ENCODE measurements at regions not wholly inside any gene's neighbourhood (a gene's known extent, or its start where the extent isn't known, plus 50 kb on each side); places are given as distances from the start of the nearest gene placed in this dataset.

DNA sequence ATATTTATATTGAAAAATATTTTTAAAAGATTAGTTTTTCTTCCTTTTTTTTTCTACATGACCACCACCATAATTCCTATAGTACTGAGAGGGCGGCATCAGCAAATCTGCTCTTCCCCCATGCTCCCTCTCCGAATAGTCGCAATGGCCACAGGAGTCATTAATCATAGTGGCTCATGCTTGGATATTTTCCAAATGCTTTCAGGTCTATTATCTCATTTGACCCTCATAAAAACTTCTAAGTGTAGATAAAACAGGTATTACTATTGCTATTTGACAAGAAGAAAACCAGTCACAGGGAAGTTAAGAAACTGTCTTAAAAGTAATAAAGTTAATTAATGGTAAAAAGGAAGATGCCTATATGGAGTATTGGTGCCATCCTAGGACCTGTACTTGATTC is 440.7 kb downstream of the CMPK2 start:
- no peak for DNase-seq (ENCODE audit: extremely low spot score, unreplicated experiment)
- no peak for TF ChIP-seq CTCF (conservative IDR thresholded peaks at IDR 0.05)
- Mint-ChIP-seq H3K4me3 (no peak overlapping the region), H3K27ac (no peak overlapping the region), H3K27me3 (no peaks in the 10 kb centered on the region), H3K36me3 (no peaks in the 10 kb centered on the region), H3K4me1 (ENCODE audit: unreplicated experiment) (peaks cover 22% of the 10 kb centered on the region), H3K9me3 (peaks cover 7% of the 10 kb centered on the region)

DNA sequence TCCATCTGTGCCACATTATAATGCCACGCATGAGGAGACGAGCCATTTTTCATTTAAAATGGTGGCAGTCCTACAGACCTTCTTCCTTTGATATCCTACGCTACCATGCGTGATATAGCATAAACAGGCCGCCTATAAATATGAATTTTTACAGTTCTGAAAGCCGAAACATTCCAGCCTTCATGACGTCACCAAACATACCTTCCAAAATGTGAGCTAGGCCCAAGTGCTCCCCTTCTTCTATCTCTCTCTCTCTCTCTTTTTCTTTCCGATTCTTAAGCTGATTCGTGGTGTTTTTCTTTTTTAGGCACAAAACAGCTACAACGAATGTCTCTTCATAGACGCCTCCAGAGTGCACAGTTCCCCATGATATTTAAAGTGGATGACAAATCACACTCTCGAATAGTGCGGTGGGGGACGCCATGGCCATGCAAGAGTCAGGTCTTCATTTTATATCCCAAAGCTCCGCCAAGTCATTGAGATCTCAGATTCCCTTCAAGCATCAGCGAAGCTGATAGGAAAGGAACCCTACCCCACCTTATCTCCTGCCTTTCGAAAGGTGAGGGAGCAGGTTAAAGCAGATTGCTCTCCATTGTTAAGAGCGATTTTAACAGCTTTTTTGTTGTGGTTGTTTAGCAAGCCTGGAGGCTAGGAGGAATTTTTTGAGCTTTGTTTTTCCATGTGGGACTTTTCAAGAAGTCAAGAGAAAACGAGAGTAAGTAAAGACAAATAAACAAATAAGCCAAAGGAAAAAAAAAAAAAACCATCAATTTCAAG is 436.3 kb downstream of the CMPK2 start:
- Mint-ChIP-seq H3K27ac (no peak overlapping the region), H3K9me3 (peaks cover 7% of the 10 kb centered on the region), H3K27me3 (no peaks in the 10 kb centered on the region), H3K36me3 (no peaks in the 10 kb centered on the region), H3K4me3 (no peak overlapping the region), H3K4me1 (ENCODE audit: unreplicated experiment) (peaks cover 3% of the 10 kb centered on the region)
- DNase-seq (ENCODE audit: extremely low spot score, unreplicated experiment) = no peak
- TF ChIP-seq CTCF (conservative IDR thresholded peaks at IDR 0.05) = no peak

GRCh38 chr2:6434438-6434837 is 431.3 kb downstream of the CMPK2 start:
- no peak for TF ChIP-seq CTCF (conservative IDR thresholded peaks at IDR 0.05)
- H3K9me3 Mint-ChIP-seq = no peaks in the 10 kb centered on the region
- H3K27ac Mint-ChIP-seq = no peak overlapping the region
- no peaks in the 10 kb centered on the region for H3K4me1 Mint-ChIP-seq (ENCODE audit: unreplicated experiment)
- DNase-seq (ENCODE audit: extremely low spot score, unreplicated experiment) = no peak
- H3K27me3 Mint-ChIP-seq = no peaks in the 10 kb centered on the region
- H3K4me3 Mint-ChIP-seq = no peak overlapping the region
- H3K36me3 Mint-ChIP-seq = no peaks in the 10 kb centered on the region

- no peaks in the 10 kb centered on the region for H3K9me3 Mint-ChIP-seq
- H3K27me3 Mint-ChIP-seq = no peaks in the 10 kb centered on the region
- DNase-seq (ENCODE audit: extremely low spot score, unreplicated experiment) = no peak
- H3K27ac Mint-ChIP-seq = no peak overlapping the region
- H3K4me1 Mint-ChIP-seq (ENCODE audit: unreplicated experiment) = peaks cover 15% of the 10 kb centered on the region
- H3K4me3 Mint-ChIP-seq = no peak overlapping the region
- no peaks in the 10 kb centered on the region for H3K36me3 Mint-ChIP-seq
- TF ChIP-seq CTCF (conservative IDR thresholded peaks at IDR 0.05) = no peak
Measured at GRCh38 chr2:6441800-6442199, 423.9 kb downstream of the CMPK2 start.

DNA sequence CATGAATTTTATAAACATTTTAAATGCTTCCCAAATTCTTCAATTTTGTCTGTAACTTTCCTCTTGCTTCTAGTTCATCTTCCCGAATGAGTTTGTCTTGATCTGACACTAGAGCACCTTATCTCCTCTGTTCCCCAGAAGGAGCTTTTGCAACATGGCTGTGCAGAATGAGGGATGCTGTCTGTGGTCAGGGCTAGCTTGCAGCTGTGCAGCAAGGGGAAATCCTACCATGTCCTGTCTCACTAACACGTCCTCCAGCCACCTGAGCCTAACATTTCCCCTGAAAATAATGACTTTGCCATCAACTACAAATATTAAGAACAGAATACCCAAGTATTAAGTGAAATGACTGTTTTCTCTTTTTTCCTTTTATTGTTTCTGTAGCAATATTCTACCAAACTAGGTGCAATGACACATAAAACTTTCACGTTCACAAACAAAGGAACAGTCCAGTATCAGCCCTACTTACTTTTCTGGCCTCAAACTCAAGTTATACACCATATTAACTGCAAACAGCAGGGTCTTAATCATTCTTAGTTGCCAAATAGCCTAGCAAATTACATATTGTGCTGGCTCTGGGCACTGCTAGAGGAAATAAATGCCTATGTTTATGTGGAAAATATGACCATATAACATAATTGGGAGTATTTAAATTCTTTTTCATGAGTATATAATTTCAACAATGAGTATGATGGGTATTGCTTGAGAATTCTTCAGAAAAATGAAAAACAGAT is 423.3 kb downstream of the CMPK2 start:
- H3K36me3 Mint-ChIP-seq = no peaks in the 10 kb centered on the region
- H3K4me1 Mint-ChIP-seq (ENCODE audit: unreplicated experiment) = peaks cover 20% of the 10 kb centered on the region
- no peaks in the 10 kb centered on the region for H3K9me3 Mint-ChIP-seq
- TF ChIP-seq CTCF (conservative IDR thresholded peaks at IDR 0.05) = no peak
- no peak overlapping the region for H3K27ac Mint-ChIP-seq
- H3K4me3 Mint-ChIP-seq = no peak overlapping the region
- H3K27me3 Mint-ChIP-seq = no peaks in the 10 kb centered on the region
- no peak for DNase-seq (ENCODE audit: extremely low spot score, unreplicated experiment)

Measured in type B pancreatic cell (in vitro differentiated cells).